ENCODE measurements at regions not wholly inside any gene's neighbourhood (a gene's known extent, or its start where the extent isn't known, plus 50 kb on each side); places are given as distances from the start of the nearest gene placed in this dataset.

DNA sequence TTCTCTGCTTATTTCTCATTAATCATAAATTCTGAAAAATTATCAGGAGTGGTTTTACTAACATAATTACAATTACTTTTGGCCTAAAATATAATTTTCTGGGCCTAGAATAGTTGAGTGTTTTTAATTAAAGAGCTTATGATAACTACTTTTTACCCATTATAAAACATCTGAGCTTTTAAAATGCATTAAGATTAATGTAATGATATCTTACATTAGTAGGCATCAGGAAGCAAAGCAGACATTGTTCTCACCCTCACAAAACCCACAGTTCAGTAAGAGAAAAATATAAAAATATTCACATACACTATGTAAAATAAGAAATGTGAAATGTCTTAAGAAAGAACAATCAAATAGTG, 443.7 kb upstream of the SEMA3A start:
- TF ChIP-seq SUZ12 (IDR thresholded peaks at IDR 0.05) (no peak), ARNT (IDR thresholded peaks at IDR 0.05) (no peak), FOXA1 (IDR thresholded peaks at IDR 0.05) (no peak), ZNF384 (IDR thresholded peaks at IDR 0.05) (no peak), L3MBTL2 (conservative IDR thresholded peaks at IDR 0.05) (no peak), FOXM1 (IDR thresholded peaks at IDR 0.05; ENCODE audit: borderline replicate concordance) (no peak), SP1 (IDR thresholded peaks at IDR 0.05) (no peak), NFRKB (IDR thresholded peaks at IDR 0.05) (no peak), HDGF (IDR thresholded peaks at IDR 0.05; ENCODE audit: borderline replicate concordance) (no peak)

Data from HEK293T (cell line).